Lower lobe of right lung (tissue), 2 donors: ENCODE measurements at regions not wholly inside any gene's neighbourhood (a gene's known extent, or its start where the extent isn't known, plus 50 kb on each side); places are given as distances from the start of the nearest gene placed in this dataset.

Experiments
- ATAC-seq, 2 donors: fragments of 200-7000 bp; cut with Tn5 transposase; one replicate each; pipeline ENCODE4 v1.9.1; 2020 to 2022; ENCODE audit warnings: mild to moderate bottlenecking in 2 of 2, moderate library complexity in 2 of 2
- DNase-seq: peaks from one replicate; pipeline ENCODE4 v3.0.0-alpha.2; 2020
- H3K27ac ChIP-seq: fragments of 200-600 bp; one replicate; pipeline ENCODE4 v1.8.0; 2022
- H3K27me3 ChIP-seq: fragments of 200-600 bp; one replicate; pipeline ENCODE4 v1.8.0; 2022; ENCODE audit warnings: low read depth
- H3K36me3 ChIP-seq: fragments of 200-600 bp; one replicate; pipeline ENCODE4 v1.8.0; 2022; ENCODE audit warnings: mild to moderate bottlenecking
- H3K4me1 ChIP-seq: fragments of 200-600 bp; one replicate; pipeline ENCODE4 v1.8.0; 2022
- H3K4me3 ChIP-seq: fragments of 200-600 bp; one replicate; pipeline ENCODE4 v1.8.0; 2022; ENCODE audit warnings: mild to moderate bottlenecking
- H3K9me3 ChIP-seq: fragments of 200-600 bp; one replicate; pipeline ENCODE4 v1.8.0; 2022
- intact Hi-C: fragments of 100-400 bp; cut with DNase I; formaldehyde crosslinking; loops from one replicate; pipeline ENCODE4 v1.11.0; 2022
- TF ChIP-seq, protein P1 (sequence below): fragments of 200-600 bp; IDR thresholded peaks from one replicate; pipeline ENCODE4 v1.8.0; 2022; ENCODE audit warnings: antibody characterized with exemption, mild to moderate bottlenecking
- donor health status: DM: no; HTN: yes; CAD: no; lungs with severe emphysema.

DNA sequence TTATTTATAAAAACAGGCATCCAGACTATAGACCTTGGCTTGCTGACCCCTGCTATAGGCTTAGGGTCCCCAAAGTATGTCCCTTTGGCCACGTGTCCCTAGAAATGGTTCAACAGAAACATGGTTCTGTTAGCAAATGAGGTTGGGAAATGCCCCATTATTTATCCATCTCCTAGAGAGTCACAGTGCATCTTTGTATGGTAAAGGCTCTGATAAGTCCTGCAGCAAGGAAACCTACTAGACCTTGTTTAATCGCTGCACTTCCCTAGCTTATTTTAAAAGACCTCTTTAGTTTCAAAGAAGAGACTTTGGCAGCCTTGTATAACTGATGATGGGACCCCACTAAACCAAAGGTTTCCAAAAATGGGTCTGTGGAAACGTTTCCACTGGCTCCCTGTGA is 471.5 kb downstream of the MED13L start:
- Histone ChIP-seq H3K36me3 (no peaks in the 10 kb centered on the region), H3K4me3 (no peak overlapping the region), H3K27me3 (no peaks in the 10 kb centered on the region), H3K4me1 (no peaks in the 10 kb centered on the region), H3K27ac (no peak overlapping the region), H3K9me3 (no peaks in the 10 kb centered on the region)
- TF ChIP-seq, protein P1, sequence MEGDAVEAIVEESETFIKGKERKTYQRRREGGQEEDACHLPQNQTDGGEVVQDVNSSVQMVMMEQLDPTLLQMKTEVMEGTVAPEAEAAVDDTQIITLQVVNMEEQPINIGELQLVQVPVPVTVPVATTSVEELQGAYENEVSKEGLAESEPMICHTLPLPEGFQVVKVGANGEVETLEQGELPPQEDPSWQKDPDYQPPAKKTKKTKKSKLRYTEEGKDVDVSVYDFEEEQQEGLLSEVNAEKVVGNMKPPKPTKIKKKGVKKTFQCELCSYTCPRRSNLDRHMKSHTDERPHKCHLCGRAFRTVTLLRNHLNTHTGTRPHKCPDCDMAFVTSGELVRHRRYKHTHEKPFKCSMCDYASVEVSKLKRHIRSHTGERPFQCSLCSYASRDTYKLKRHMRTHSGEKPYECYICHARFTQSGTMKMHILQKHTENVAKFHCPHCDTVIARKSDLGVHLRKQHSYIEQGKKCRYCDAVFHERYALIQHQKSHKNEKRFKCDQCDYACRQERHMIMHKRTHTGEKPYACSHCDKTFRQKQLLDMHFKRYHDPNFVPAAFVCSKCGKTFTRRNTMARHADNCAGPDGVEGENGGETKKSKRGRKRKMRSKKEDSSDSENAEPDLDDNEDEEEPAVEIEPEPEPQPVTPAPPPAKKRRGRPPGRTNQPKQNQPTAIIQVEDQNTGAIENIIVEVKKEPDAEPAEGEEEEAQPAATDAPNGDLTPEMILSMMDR: no peak
- ATAC-seq (no peak), DNase-seq (no peak)
- intact Hi-C loops: no loop called here

DNA sequence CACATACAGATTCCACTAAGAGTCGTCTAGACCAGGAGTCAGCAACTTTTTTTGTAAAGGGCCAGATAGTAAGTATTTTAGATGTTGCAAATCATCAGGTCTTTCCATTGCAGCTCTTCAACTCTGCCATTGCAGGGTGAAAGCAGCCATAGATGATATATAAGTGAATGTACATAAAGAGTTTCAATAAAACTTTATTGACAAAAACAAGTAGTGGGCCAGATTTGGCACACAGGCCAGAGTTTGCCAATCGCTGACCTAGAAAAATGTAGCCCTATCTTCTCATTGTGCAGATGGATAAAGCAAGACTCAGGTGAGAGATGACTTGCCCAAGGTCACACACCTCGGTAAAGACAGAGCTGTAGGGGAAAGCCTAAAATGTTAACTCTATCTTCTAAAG is 474.7 kb downstream of the MED13L start:
- Histone ChIP-seq H3K27me3 (no peaks in the 10 kb centered on the region), H3K36me3 (no peaks in the 10 kb centered on the region), H3K4me3 (no peak overlapping the region), H3K27ac (no peak overlapping the region), H3K9me3 (no peaks in the 10 kb centered on the region), H3K4me1 (no peaks in the 10 kb centered on the region)
- TF ChIP-seq, protein P1: no peak
- DNase-seq (no peak), ATAC-seq (no peak)
- intact Hi-C loops: no loop called here

DNA sequence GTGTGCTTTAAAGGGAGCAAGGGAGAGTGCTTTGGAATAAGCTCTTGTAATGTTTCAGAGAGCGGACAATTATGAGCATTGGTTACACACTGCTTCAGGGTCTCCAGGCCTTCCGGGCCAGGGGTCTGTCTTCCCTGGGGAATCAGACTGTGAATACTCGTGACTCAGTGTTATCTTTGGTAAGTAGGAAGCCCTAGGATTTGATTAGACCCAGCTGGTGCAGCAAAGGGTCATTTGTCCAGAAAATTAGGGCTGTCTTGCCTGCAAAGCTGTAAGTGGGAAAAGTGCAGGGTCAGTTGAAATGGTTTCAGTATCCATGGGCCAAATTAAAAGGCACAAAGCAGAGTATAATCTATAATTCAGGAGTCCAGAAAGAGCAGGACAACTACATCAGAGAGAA is 475.6 kb downstream of the MED13L start:
- Histone ChIP-seq H3K4me3 (no peak overlapping the region), H3K9me3 (no peaks in the 10 kb centered on the region), H3K4me1 (no peaks in the 10 kb centered on the region), H3K27me3 (no peaks in the 10 kb centered on the region), H3K36me3 (no peaks in the 10 kb centered on the region), H3K27ac (no peak overlapping the region)
- no peak for ATAC-seq
- DNase-seq: no peak
- TF ChIP-seq, protein P1: no peak
- intact Hi-C loops: no loop called here

DNA sequence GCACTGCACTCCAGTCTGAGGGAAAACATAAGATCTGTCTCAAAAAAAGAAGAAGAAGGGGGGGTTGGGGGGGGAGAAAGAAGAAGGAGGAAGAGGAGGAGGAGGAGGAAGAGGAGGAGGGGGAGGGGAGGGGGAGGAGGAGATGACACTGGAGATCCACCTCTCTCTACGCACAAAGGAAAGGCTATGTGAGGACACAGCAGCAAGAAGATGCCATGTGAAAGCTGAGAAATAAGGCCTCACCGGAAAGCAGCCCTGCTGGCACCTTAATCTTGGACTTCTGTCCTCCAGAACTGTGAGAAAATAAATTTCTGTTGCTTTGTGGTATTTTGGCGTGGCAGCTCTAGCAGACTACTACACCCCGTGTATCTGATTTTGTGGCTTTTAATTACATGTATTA is 477.9 kb downstream of the MED13L start:
- Histone ChIP-seq H3K27me3 (no peaks in the 10 kb centered on the region), H3K27ac (no peak overlapping the region), H3K4me3 (no peak overlapping the region), H3K4me1 (no peaks in the 10 kb centered on the region), H3K9me3 (no peaks in the 10 kb centered on the region), H3K36me3 (no peaks in the 10 kb centered on the region)
- intact Hi-C loops: no loop called here
- TF ChIP-seq, protein P1: no peak
- DNase-seq (no peak), ATAC-seq (no peak)

DNA sequence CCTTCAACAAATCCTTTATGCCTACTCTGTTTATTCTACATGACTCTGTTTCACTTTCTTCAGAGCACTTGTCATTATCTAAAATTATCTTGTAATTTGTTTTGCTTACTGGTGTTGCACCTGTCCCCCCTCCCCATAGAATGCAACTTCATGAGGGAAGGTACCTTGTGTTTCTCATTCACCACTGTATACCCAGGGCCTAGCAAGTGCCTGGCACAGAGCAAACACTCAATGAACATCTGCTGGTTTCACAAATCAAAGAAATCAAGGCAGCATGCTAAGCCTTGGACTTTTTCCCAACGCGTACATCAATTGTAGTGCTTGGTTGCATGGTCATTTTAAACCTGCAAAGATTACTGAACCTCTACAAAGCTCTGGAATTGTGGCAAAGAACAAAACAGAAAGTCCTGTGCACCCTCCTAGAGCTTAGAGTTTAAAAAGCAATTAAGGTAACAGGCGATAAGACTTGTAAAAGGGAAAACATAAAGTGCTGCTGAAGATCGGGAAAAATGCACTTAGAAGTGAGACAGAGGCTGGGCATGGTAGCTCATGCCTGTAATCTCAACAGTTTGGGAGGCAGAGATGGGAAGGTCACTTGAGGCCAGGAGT is 479.1 kb downstream of the MED13L start:
- Histone ChIP-seq H3K4me3 (no peak overlapping the region), H3K4me1 (no peaks in the 10 kb centered on the region), H3K9me3 (no peaks in the 10 kb centered on the region), H3K36me3 (no peaks in the 10 kb centered on the region), H3K27ac (no peak overlapping the region), H3K27me3 (no peaks in the 10 kb centered on the region)
- TF ChIP-seq, protein P1: no peak
- intact Hi-C loops: no loop called here
- ATAC-seq: no peak
- no peak for DNase-seq

DNA sequence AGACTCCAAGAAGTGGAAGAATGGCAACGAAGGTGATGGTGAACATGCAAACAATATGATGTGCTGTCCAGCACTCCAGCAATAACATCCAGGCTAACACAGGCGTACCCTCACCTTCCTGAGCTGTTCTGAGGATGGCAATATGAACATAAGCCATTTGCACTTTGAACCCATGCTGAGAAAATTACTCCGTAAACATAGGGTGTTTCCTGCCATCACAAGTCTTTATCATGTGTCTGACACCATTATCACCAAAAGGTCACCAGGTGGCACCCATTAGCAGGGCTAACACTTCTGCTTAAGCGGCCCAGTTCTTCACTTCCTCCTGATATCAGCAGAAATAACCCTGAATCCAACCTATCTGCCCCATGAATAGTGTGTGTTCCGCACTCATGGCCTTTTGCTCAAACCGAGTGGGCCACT is 482.8 kb downstream of the MED13L start:
- Histone ChIP-seq H3K9me3 (no peaks in the 10 kb centered on the region), H3K27me3 (peaks cover 5% of the 10 kb centered on the region), H3K36me3 (no peaks in the 10 kb centered on the region), H3K4me3 (no peak overlapping the region), H3K4me1 (no peaks in the 10 kb centered on the region), H3K27ac (no peak overlapping the region)
- intact Hi-C loops: no loop called here
- ATAC-seq (no peak), DNase-seq (no peak)
- TF ChIP-seq, protein P1: no peak
